NCI-H748 (cell line): ENCODE measurements at regions not wholly inside any gene's neighbourhood (a gene's known extent, or its start where the extent isn't known, plus 50 kb on each side); places are given as distances from the start of the nearest gene placed in this dataset.

ENCODE experiments used
- DNase-seq: peaks from one replicate; lab custom pipeline; 2025; ENCODE audit not compliant: unreplicated experiment; lab: John Stamatoyannopoulos, UW

DNA sequence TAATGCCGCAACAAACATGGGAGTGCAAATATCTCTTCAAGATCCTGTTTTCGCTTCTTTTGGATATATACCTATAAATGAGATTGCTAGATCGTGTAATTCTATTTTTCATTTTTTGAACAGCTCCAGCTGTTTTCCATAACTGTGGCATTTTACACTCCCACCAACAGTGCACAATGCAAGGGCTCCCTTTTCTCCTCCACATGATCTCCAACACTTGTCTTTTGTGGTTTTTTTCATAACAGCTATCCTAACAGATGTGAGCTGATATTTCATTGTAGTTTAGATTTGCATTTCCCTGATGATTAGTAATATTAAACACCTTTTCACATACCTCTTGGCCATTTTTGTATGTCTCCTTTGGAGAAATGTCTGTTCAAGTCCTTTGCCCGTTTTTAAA lies 58.6 kb upstream of the TJP1 start:
- DNase-seq = no peak

DNA sequence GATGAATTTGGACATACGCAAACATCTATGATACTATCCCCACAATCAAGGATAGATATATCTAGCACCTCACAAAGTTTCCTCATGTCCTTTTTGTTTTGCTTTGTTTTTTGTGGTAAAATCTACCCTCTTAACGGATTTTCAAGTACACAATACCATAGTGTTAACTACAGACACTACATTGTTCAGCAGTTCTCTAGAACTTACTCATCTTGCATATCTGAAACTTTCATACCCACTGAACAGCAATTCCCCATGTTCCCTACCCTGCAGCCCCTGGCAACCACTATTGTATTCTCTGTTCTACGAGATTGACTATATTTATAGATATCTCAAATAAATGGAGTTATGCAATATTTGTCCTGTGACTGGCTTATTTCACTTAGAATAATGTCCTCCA lies 58.1 kb upstream of the TJP1 start:
- no peak for DNase-seq

- DNase-seq = no peak
Measured at GRCh38 chr15:29874977-29875376, 52.7 kb upstream of the TJP1 start.

DNA sequence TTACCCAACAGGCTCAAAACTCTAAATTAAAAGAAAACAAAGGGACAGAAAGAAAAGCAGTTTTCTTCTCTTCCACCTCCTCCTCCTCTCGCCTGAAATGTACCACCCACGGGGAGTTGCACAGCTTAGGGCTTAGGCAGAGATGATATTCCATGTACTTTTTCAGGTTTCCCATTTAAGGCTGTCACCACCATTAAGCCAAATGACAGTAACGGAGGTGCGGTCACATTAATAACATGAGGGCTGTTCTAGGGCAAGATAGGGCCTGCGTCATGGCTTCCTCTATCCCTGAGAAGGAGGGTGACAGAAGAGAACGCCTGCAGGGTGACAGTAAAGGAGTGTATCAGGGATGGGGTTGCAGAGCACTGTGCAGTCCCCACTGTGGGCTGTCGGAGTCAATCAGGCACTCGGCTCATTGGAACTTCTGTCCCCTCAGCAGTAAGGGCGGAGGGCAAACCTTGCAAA lies 51.7 kb upstream of the TJP1 start:
- no peak for DNase-seq

- DNase-seq = no peak
Measured at GRCh38 chr15:29873264-29873663, 51.0 kb upstream of the TJP1 start.

- DNase-seq = no peak
Measured at GRCh38 chr15:29872716-29873115, 50.4 kb upstream of the TJP1 start.
